GM19023 (cell line): ENCODE measurements at regions not wholly inside any gene's neighbourhood (a gene's known extent, or its start where the extent isn't known, plus 50 kb on each side); places are given as distances from the start of the nearest gene placed in this dataset.
"Not testable (repeated sequence)": the region's sequence is repeated elsewhere in the genome, so short reads cannot be mapped to it uniquely, and the experiment has no call there.

Experiments
- ATAC-seq: cut with Tn5 transposase; IDR thresholded peaks from one replicate; pipeline ENCODE4 v1.9.1; 2021; ENCODE audit warnings: mild to moderate bottlenecking, moderate library complexity; ENCODE audit not compliant: unreplicated experiment

DNA sequence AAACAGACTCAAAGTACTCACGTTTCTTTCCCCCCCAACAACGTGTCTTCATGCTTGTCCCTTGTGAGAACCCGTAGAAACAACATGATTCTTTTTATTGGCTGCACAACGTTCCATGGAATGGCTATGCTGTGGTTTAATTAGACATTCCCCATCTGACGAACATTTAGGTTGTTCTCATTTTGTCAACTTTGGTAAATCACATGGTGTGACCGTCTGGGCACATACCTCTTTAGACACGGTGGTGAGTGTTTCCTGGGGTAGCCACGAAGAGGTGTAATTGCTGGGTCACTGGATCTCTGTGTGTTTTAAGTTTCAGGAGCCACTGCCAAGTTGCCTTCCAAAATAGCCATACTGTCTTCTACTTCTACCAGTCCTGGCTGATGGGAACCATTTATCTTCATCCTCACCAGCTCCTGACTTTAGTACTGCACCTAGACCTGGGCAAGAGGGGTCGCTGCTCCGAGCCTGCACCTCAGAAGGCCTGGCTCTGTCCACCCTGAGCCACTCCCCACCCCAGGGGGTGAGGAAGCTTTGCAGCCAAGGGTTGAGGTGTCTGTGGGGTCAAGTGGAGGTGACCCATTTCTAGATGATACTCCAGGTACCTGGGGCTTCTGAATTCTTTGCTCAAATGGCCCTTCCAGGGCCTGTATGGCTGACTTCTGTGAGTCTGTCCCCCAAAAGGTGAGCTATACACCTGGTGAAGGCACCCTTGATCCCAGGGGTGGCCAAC, 84.7 kb downstream of the IRX5 start:
- ATAC-seq = no peak

DNA sequence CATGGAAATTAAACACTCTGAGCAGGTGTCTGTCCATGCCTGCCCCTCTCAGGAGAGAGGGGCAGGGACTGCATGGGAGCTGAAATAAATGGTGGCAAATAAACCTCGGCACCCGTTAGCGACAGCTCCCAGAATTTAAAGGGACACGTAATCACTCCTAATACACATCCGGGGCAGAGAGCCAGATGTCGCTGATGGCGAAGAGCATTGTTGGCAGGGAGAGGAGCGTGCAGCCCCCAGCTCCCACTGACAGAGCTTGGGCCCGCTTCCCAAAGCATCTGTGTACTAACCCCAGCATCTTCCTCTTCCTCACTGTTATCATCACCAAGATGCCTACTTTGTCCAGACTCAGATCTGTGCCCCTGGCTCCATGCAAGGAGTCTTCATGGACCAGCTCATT, 85.8 kb downstream of the IRX5 start:
- no peak for ATAC-seq

GRCh38 chr16:55017321-55017720, 86.7 kb downstream of the IRX5 start:
- ATAC-seq = no peak

DNA sequence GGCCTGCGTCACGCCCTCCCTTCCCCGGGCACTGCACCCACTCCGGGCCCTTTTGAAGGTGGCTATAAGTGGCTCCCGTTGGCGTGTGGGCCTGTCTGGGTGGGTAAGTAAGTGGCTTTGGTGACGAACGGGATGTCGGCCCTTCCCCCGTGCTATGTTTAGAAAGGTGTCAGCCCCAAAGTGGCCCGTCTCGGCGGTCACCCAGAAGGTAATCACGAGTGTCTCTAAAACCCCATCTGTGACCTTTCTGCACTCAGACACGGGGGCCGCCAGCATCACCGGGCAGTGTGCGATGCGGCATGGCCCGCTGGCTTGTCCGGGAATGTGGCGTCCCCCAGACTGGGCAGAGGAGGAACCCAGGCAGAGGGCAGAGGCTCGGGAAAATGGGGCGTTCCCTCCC, 88.2 kb downstream of the IRX5 start:
- ATAC-seq = no peak

DNA sequence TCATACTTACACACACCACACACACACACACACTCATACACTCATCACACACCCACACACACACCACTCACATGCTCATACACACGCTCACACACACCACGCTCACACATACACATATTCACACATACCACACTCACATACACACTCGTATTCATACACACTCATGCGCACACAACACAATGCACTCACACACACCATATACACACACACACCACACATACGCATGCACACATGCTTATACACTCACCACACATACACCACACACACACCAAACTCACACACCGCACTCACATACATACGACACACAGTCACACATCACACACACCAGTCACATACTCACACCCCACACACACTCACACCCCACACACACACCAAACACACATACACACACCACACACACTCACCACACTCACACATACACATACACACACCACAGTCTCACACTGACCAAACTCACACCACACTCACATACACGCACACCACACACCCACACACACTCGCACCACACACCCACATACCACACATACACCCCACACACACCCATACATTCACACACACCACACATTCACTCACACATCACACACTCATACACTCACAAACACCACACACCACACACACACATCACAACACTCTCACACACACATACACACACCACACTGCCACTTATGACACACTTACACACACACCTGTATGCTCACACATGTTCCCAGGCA, 88.9 kb downstream of the IRX5 start:
- no peak for ATAC-seq

GRCh38 chr16:55021595-55022475, 91.2 kb downstream of the IRX5 start:
- ATAC-seq = no peak

- ATAC-seq = not testable (repeated sequence)
Observed at GRCh38 chr16:55027260-55027659, 96.6 kb downstream of the IRX5 start.

GRCh38 chr16:55029509-55029908, 98.8 kb downstream of the IRX5 start:
- ATAC-seq = no peak

GRCh38 chr16:55030944-55031343, 100.3 kb downstream of the IRX5 start:
- ATAC-seq = no peak

DNA sequence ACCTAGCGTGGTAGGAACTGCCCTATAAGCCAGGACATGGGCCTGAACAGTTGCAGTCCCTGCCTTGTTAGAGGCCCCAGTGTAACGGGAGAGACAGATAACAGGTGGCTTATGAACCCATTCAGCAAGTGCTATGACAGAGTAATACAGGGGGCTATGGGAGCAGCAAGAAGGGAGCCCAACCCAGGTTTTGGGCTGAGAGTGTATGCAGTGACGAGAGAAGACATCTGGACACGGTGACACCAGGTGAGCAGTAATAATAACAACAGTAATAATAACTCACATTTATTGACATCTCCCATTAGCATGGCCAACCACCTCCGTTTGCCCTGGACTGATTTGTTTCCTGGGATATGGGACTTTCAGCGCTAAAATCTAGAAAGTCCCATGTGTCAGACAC, 100.8 kb downstream of the IRX5 start:
- no peak for ATAC-seq

DNA sequence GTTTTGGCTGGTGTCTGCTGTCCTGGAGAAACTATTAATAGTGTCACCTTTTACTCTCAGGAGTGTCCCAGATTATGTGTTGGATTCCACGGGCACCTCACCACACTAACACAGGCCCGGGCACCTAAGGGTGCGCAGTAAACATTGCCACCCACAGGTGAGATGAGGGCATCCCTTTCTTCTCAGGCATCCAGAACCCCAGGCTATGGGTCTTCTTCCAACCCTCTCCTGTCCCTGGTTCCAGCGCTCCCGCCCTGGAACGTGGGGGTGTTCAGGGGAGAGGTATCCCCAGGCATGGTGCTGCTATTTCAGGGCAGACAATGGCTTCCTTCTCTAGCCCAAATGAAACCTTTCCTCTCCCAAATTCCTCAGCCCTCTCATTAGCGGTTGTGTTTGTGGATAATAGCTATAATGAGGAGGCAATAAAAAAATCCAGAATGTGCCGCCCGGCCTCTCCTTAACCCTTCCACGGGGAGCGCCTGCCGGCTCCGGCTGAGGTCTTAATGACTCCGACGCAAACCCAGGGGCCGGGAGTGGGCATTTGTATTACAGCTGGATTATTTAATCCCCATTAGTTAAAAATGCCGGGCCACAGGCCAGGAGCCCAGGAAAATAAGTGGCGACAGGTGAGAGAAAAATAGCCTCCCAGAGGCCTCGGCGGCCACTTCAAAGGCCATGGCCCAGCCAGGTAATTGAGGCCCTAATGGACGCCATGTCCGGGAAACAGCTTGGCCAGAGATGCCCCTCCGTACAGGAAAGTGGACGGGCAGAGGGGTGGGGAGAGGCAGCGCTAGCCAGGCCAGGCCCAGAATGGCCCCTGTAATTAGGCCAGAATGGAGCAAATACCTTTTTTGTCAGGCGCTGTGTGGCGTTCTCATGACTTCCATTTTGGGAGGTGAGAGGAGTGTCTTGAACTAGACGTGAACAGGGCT, 102.8 kb downstream of the IRX5 start:
- ATAC-seq = no peak

- ATAC-seq = no peak
Observed at GRCh38 chr16:55035029-55035428, 104.4 kb downstream of the IRX5 start.

DNA sequence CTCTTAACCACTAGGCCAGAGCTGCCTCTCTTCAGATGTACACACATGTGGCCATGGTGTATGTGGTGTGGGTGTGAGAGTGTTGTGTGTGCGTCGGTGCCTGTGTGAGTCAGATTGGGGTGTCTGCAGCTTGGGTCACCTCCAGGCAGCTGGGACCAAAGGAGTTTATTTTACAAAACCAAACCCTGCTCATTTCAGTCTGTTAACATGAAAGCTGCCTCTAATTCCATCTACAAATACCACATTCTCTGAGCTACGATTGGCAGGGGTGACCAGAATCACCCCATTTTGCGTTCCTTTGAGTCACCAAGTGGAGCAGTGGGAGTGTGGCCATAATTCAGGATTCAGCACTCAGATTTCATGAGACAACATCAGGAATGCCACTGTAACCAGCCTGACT, 105.3 kb downstream of the IRX5 start:
- no peak for ATAC-seq

DNA sequence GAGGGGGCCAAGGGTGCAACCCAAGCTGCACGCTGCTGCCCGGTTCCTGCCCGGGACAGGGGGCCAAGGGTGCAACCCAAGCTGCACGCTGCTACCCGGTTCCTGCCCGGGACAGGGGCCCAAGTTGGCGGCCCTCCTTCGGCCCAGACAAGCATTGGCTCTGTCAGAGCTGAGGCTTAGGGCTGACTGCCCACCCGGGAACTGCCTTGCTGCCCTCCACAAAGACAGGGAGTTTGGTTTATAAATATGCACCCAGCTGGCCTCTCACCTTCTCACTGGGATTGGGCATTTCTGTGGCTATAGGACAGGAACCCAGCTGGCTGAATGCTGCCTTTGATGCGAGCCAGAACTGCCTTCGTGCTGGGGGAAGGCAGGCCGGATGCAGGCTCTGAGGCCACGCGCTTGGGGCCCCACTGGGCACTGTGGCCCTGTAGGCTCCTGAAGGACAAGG, 105.7 kb downstream of the IRX5 start:
- ATAC-seq = no peak

DNA sequence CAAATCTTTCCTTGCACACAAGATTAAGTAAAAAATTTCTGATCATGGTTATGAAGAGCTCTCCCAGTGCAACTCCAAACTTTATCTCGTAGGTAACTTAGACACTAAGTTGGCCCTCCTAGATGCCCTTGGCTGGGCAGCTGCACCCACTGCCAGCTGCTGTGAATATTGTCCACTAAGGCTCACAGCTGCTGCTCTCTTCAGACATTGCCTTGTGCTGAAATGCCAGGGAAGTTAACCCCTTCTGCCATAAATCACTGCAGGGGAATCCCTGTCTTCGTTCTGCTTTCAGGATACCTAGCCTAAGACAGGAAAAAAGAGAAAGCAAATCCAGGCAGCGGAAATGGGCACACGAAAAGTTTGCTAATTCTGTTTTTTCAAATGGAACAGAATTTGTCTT, 106.4 kb downstream of the IRX5 start:
- ATAC-seq = no peak

GRCh38 chr16:55037966-55038365, 107.3 kb downstream of the IRX5 start:
- no peak for ATAC-seq

DNA sequence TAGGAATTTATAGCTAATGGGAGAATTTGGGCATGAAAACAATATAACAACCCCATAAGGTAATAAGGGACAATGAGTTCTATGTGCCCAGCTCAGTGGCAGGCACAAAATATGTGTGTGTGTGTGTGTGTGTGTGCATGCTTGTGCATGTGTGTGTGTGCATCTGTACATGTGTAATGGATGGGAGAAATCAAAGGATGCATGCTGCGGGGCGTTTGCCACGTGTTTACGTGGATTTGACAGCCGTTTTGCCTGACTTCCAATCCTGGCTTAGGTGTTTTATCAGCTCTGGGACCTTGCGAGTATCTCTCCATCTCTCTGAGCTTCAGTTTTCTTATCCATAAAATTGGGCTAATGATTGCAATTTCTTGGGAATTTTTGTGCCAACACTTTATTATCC, 108.4 kb downstream of the IRX5 start:
- no peak for ATAC-seq

DNA sequence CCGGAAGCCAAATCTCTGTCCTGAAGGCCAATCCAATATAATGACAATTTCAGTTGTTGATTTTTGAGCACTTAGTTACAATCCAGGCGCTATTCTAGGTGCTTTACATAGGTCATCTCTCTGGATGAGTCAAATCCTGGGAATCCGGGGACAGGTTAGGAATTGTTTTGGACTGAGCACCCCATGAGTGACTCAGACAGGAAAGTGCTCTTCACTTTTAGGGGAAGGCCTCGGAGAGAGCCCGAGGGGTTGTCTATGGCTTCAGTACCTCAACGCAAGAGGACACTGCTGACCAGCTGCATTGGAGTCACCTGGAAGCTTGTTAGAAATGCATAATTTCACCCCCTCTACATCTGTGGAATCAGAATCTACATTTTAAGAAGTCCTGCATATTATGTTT, 108.8 kb downstream of the IRX5 start:
- no peak for ATAC-seq

DNA sequence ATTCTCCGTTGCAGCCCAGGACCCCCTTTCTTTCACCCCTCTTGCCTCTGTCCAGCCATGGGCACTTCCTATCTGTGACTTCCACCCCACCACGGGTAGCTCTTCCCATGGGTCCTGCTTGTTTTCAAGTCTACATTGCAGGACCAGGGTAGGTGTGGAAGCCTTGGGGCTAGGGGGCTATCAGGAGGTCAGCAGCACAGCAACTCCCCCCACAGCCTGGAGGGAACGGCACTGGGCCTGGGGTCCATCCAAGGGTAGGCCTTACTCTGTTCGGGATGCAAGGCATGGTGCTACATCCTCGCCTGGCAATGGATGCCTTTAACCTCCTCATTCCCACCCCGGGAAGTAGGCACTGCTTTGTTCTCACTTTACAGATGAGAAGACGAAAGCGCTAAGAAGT, 109.3 kb downstream of the IRX5 start:
- no peak for ATAC-seq

- no peak for ATAC-seq
Observed at GRCh38 chr16:55040366-55041086, 109.9 kb downstream of the IRX5 start.
